H1 (cell line): ENCODE measurements at regions not wholly inside any gene's neighbourhood (a gene's known extent, or its start where the extent isn't known, plus 50 kb on each side); places are given as distances from the start of the nearest gene placed in this dataset.

Experiments
- CTCF ChIA-PET: fragments of 300-600 bp; sonication (Branson Sonifier 250); formaldehyde crosslinking; loops from one replicate; lab custom pipeline; 2021; ENCODE audit not compliant: partially characterized antibody; lab: Charles Lee
- POLR2A ChIA-PET: fragments of 300-600 bp; sonication (Branson Sonifier 250); formaldehyde crosslinking; loops from one replicate; lab custom pipeline; 2021; ENCODE audit warnings: inconsistent platforms; ENCODE audit not compliant: partially characterized antibody; lab: Charles Lee
- DNase-seq, 2 experiments: peaks; one replicate each; pipeline versions ENCODE4 v3.0.0 to v3.0.0-alpha.2; 2010 to 2022; ENCODE audit warnings: low spot score in 2 of 2, low read depth in 1 of 2, mixed read lengths in 1 of 2
- FAIRE-seq: peaks from 2 replicates; lab custom pipeline; 2011; peaks lifted over from hg19 to GRCh38; lab: Jason Lieb, UNC
- H2AFZ ChIP-seq: 2 replicates; pipeline ENCODE4 v1.8.1; 2012; ENCODE audit warnings: low read length, inconsistent platforms
- H2AK5ac ChIP-seq: 2 replicates; pipeline ENCODE4 v1.6.1; 2013; ENCODE audit warnings: low read depth, low read length
- H2BK120ac ChIP-seq: replicated peaks from 2 replicates; pipeline ENCODE3; 2013; ENCODE audit warnings: low read depth, low read length, inconsistent platforms
- H2BK12ac ChIP-seq: 2 replicates; pipeline ENCODE4 v1.6.1; 2013; ENCODE audit warnings: low read depth, low read length
- H2BK15ac ChIP-seq: 2 replicates; pipeline ENCODE4 v1.6.1; 2013; ENCODE audit warnings: low read length
- H2BK20ac ChIP-seq: 2 replicates; pipeline ENCODE4 v1.6.1; 2013; ENCODE audit warnings: low read length
- H2BK5ac ChIP-seq: 2 replicates; pipeline ENCODE4 v1.6.1; 2013; ENCODE audit warnings: low read depth, low read length
- H3K14ac ChIP-seq: 2 replicates; pipeline ENCODE4 v1.6.1; 2013; ENCODE audit warnings: inconsistent platforms; ENCODE audit not compliant: insufficient read length
- H3K18ac ChIP-seq: 2 replicates; pipeline ENCODE4 v1.6.1; 2013; ENCODE audit warnings: low read length; ENCODE audit errors: extremely low read depth
- H3K23ac ChIP-seq: 2 replicates; pipeline ENCODE4 v1.6.1; 2013; ENCODE audit warnings: inconsistent platforms; ENCODE audit not compliant: insufficient read length
- H3K23me2 ChIP-seq: 2 replicates; pipeline ENCODE4 v1.6.1; 2013; ENCODE audit warnings: low read depth, low read length
- H3K27ac ChIP-seq: 2 replicates; pipeline ENCODE4 v1.6.1; 2011; ENCODE audit warnings: low read depth, low read length, inconsistent platforms
- H3K27me3 ChIP-seq, 4 experiments: replicated peaks in 1 of 4; 1 replicate in 1 of 4; 2 replicates in 3 of 4; pipeline versions ENCODE4 v1.6.1 to v1.8.1; 2011 to 2013; ENCODE audit warnings: low read length in 3 of 4, mild to moderate bottlenecking in 3 of 4, inconsistent platforms in 2 of 4, mixed read lengths in 2 of 4, moderate library complexity in 1 of 4; ENCODE audit not compliant: control insufficient read depth in 3 of 4, insufficient read depth in 3 of 4; ENCODE audit errors: extremely low read depth in 1 of 4
- H3K36me3 ChIP-seq, 4 experiments: 2 replicates each; pipeline versions ENCODE4 v1.6.1 to v1.8.1; 2011 to 2013; ENCODE audit warnings: mild to moderate bottlenecking in 4 of 4, low read length in 3 of 4, moderate library complexity in 2 of 4, control low read depth in 1 of 4, inconsistent platforms in 1 of 4; ENCODE audit not compliant: insufficient read depth in 4 of 4, control insufficient read depth in 2 of 4
- H3K4ac ChIP-seq: replicated peaks from 2 replicates; pipeline ENCODE3; 2013; ENCODE audit warnings: low read length, low read depth, mixed read lengths, inconsistent platforms; ENCODE audit not compliant: insufficient read length
- H3K4me1 ChIP-seq, 4 experiments: replicated peaks in 1 of 4; 1 replicate in 1 of 4; 2 replicates in 3 of 4; pipeline versions ENCODE4 v1.6.1 to v1.8.1; 2011 to 2013; ENCODE audit warnings: low read length in 3 of 4, inconsistent platforms in 2 of 4, mixed read lengths in 1 of 4; ENCODE audit not compliant: insufficient read depth in 4 of 4, control insufficient read depth in 3 of 4
- H3K4me2 ChIP-seq, 2 experiments: 2 replicates each; pipeline versions ENCODE4 v1.6.1 to v1.8.1; 2011 to 2013; ENCODE audit warnings: low read depth in 2 of 2, low read length in 2 of 2, control low read depth in 1 of 2, inconsistent platforms in 1 of 2, mild to moderate bottlenecking in 1 of 2; ENCODE audit not compliant: insufficient read depth in 1 of 2
- H3K4me3 ChIP-seq, 4 experiments: fragments of 200-600, 300-600 bp in 1 of 4; sonication (generic), shearing (Covaris generic), sonication (Bioruptor Twin) in 1 of 4; 2 replicates each; pipeline versions ENCODE4 v1.5.1 to v1.8.1; 2011 to 2016; ENCODE audit warnings: low read length in 4 of 4, low read depth in 3 of 4, control low read depth in 2 of 4, inconsistent platforms in 2 of 4, mild to moderate bottlenecking in 2 of 4, mixed read lengths in 1 of 4, moderate library complexity in 1 of 4; ENCODE audit not compliant: insufficient read depth in 2 of 4; ENCODE audit errors: extremely low read depth in 1 of 4
- H3K56ac ChIP-seq: replicated peaks from 2 replicates; pipeline ENCODE3; 2013; ENCODE audit warnings: low read depth, mild to moderate bottlenecking, mixed read lengths, low read length, inconsistent platforms; ENCODE audit not compliant: insufficient read length
- H3K79me1 ChIP-seq: 2 replicates; pipeline ENCODE4 v1.6.1; 2013; ENCODE audit warnings: low read depth, low read length, control low read depth
- H3K79me2 ChIP-seq, 2 experiments: 2 replicates each; pipeline versions ENCODE4 v1.6.1 to v1.8.1; 2012 to 2013; ENCODE audit warnings: low read length in 2 of 2, mild to moderate bottlenecking in 2 of 2, inconsistent platforms in 1 of 2; ENCODE audit not compliant: insufficient read depth in 2 of 2, control insufficient read depth in 1 of 2
- H3K9ac ChIP-seq, 4 experiments: replicated peaks in 1 of 4; 1 replicate in 1 of 4; 2 replicates in 3 of 4; pipeline versions ENCODE4 v1.6.1 to v1.8.1; 2011 to 2013; ENCODE audit warnings: low read depth in 3 of 4, low read length in 3 of 4, control low read depth in 2 of 4, mild to moderate bottlenecking in 2 of 4, moderate library complexity in 2 of 4, inconsistent platforms in 1 of 4; ENCODE audit errors: extremely low read depth in 1 of 4
- H3K9me3 ChIP-seq, 2 experiments: 2 replicates each; pipeline versions ENCODE4 v1.6.1 to v1.8.1; 2012 to 2013; ENCODE audit warnings: mild to moderate bottlenecking in 2 of 2, moderate library complexity in 2 of 2, control low read depth in 1 of 2, inconsistent platforms in 1 of 2, low read depth in 1 of 2, low read length in 1 of 2, mixed read lengths in 1 of 2; ENCODE audit not compliant: insufficient read depth in 2 of 2
- H4K20me1 ChIP-seq, 2 experiments: replicated peaks in 1 of 2; 2 replicates each; pipeline versions ENCODE3 to v1.8.1; 2011 to 2013; ENCODE audit warnings: inconsistent platforms in 2 of 2, low read length in 2 of 2, mild to moderate bottlenecking in 1 of 2; ENCODE audit not compliant: insufficient read depth in 2 of 2, control insufficient read depth in 1 of 2
- H4K5ac ChIP-seq: 2 replicates; pipeline ENCODE4 v1.6.1; 2013; ENCODE audit warnings: low read length, low read depth, mixed read lengths, inconsistent platforms; ENCODE audit not compliant: insufficient read length
- H4K8ac ChIP-seq: 2 replicates; pipeline ENCODE4 v1.8.0; 2013; ENCODE audit warnings: mild to moderate bottlenecking, moderate library complexity, low read length, inconsistent platforms; ENCODE audit not compliant: insufficient read depth; ENCODE audit errors: extremely low read depth
- H4K91ac ChIP-seq: replicated peaks from 2 replicates; pipeline ENCODE3; 2013; ENCODE audit warnings: low read length, mixed read lengths, inconsistent platforms; ENCODE audit not compliant: insufficient read length
- BACH1 ChIP-seq: IDR thresholded peaks from 2 replicates; pipeline ENCODE4 v1.6.1; 2012; ENCODE audit warnings: low read length, improper control_type of control experiment
- RFX5 ChIP-seq: IDR thresholded peaks from 2 replicates; pipeline ENCODE4 v1.6.1; 2011; ENCODE audit warnings: low read depth, low read length, improper control_type of control experiment, borderline replicate concordance
- SP2 ChIP-seq: IDR thresholded peaks from 2 replicates; pipeline ENCODE4 v1.6.1; 2012; ENCODE audit warnings: mild to moderate bottlenecking, low read length, inconsistent platforms
- SUZ12 ChIP-seq: fragments of 200-600 bp; sonication (generic); IDR thresholded peaks from 2 replicates; pipeline ENCODE4 v1.6.1; 2012; ENCODE audit warnings: mild to moderate bottlenecking, inconsistent platforms, low read length, moderate library complexity, mixed read lengths
- WGBS, 2 experiments: shearing (Covaris generic) in 1 of 2; methylation state at CpG; one replicate each; pipeline versions ENCODE4 v1.1.6 to v1.1.7; 2013 to 2015; ENCODE audit warnings: low lambda C conversion rate in 2 of 2, mixed read lengths in 2 of 2, inconsistent platforms in 1 of 2, low coverage in 1 of 2, missing lambda C conversion rate in 1 of 2; ENCODE audit not compliant: insufficient replicate concordance in 2 of 2, insufficient coverage in 1 of 2, insufficient read length in 1 of 2; ENCODE audit errors: extremely low coverage in 1 of 2, missing lambda C conversion rate in 1 of 2; 5-methylcytosine and 5-hydroxymethylcytosine counted together
- TF ChIP-seq, protein P1 (sequence below): IDR thresholded peaks from 2 replicates; pipeline ENCODE4 v1.6.1; 2012; ENCODE audit warnings: inconsistent platforms
- TF ChIP-seq, protein P2 (sequence below): IDR thresholded peaks from 2 replicates; pipeline ENCODE4 v1.6.1; 2012; ENCODE audit warnings: low read length, inconsistent platforms

DNA sequence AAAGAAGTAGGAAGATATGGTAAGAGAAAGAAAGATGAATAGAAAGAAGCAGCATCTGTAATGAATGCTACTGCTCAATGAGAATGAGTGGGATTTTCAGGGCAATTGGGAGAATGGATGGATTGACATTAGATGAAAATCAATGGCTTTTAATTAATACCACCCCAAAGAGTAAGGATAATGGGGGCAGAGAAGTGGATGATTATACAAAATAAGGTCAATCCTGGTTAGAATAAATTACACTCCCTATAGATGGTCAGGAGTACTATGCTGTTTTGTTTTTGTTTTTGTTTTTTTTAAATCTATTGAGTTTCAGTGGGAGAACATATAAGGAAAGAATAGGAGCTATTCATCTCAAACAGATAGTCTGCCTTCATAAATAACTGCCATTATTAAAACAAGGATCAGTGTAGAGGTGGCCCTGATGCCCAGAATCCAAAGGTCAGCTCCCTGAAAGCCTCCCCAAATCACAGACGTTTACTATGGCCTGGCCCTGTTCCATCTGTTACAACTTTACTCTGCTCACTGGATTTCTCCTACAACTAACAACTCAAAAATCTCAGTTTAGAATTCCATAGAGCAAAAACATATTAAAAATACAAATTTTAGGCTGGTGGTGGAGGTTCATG is 535.4 kb upstream of the NRSN1 start:
- Histone ChIP-seq H4K8ac (no peak overlapping the region), H2AK5ac (no peak overlapping the region), H3K4ac (no peak overlapping the region), H2AFZ (no peak overlapping the region), H3K27me3 (no peaks in the 10 kb centered on the region), H3K4me1 (no peaks in the 10 kb centered on the region), H4K91ac (no peak overlapping the region), H3K36me3 (no peaks in the 10 kb centered on the region), H2BK120ac (no peak overlapping the region), H4K5ac (no peak overlapping the region), H3K56ac (no peak overlapping the region), H3K23ac (no peak overlapping the region), H2BK20ac (no peak overlapping the region), H3K9ac (no peak overlapping the region), H3K14ac (no peak overlapping the region), H3K9me3 (no peaks in the 10 kb centered on the region), H4K20me1 (no peaks in the 10 kb centered on the region), H3K23me2 (no peaks in the 10 kb centered on the region), H2BK5ac (no peak overlapping the region), H3K4me3 (no peak overlapping the region), H3K79me1 (no peaks in the 10 kb centered on the region), H3K27ac (no peak overlapping the region), H3K4me2 (no peak overlapping the region), H2BK15ac (no peak overlapping the region), H2BK12ac (no peak overlapping the region), H3K79me2 (no peaks in the 10 kb centered on the region), H3K18ac (no peak overlapping the region)
- CTCF ChIA-PET = interaction anchor here (0.6 to 1.0 kb wide), 3 partner anchors 42 to 606 kb away, joined by 3 to 4 read pairs (median 3); no protein-coding TSS in a partner anchor
- 94% methylated on average over 1 of the region's 1 CpG; no CpG with 5 or more reads in 1 of the 2 experiments for WGBS, 2 experiments
- no peak for DNase-seq
- POLR2A ChIA-PET = no interaction called here
- FAIRE-seq = no peak
- TF ChIP-seq, protein P1, sequence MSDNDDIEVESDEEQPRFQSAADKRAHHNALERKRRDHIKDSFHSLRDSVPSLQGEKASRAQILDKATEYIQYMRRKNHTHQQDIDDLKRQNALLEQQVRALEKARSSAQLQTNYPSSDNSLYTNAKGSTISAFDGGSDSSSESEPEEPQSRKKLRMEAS = no peak
- TF ChIP-seq SP2 (no peak), SUZ12 (no peak), RFX5 (no peak), BACH1 (no peak)
- TF ChIP-seq, protein P2, sequence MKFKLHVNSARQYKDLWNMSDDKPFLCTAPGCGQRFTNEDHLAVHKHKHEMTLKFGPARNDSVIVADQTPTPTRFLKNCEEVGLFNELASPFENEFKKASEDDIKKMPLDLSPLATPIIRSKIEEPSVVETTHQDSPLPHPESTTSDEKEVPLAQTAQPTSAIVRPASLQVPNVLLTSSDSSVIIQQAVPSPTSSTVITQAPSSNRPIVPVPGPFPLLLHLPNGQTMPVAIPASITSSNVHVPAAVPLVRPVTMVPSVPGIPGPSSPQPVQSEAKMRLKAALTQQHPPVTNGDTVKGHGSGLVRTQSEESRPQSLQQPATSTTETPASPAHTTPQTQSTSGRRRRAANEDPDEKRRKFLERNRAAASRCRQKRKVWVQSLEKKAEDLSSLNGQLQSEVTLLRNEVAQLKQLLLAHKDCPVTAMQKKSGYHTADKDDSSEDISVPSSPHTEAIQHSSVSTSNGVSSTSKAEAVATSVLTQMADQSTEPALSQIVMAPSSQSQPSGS = no peak
